Panc1 (cell line): ENCODE measurements at regions not wholly inside any gene's neighbourhood (a gene's known extent, or its start where the extent isn't known, plus 50 kb on each side); places are given as distances from the start of the nearest gene placed in this dataset.

Source experiments
- ATAC-seq: fragments of 200-7000 bp; cut with Tn5 transposase; 2 replicates; pipeline ENCODE4 v1.9.1; 2020; ENCODE audit warnings: mild to moderate bottlenecking, moderate library complexity
- BruUV-seq: library from RNA; stranded (reverse); fragments of 400-500 nt; replicated peaks from 2 replicates; lab custom pipeline; 2021; lab: Mats Ljungman, UMichigan
- CTCF ChIA-PET: fragments of 300-600 bp; sonication (Branson Sonifier 250); formaldehyde crosslinking; loops from one replicate; lab custom pipeline; 2022; ENCODE audit warnings: antibody characterized with exemption; lab: Charles Lee
- POLR2A ChIA-PET: fragments of 300-600 bp; sonication (Branson Sonifier 250); formaldehyde crosslinking; loops from one replicate; lab custom pipeline; 2022; ENCODE audit warnings: antibody characterized with exemption; lab: Charles Lee
- DNase-seq: peaks from one replicate; pipeline ENCODE4 v3.0.0-alpha.2; 2010; ENCODE audit warnings: low read depth, low spot score
- H3K27ac ChIP-seq: 2 replicates; pipeline ENCODE4 v1.5.1; 2011; ENCODE audit warnings: mild to moderate bottlenecking, low read length, inconsistent platforms
- H3K27me3 ChIP-seq: fragments of 200-500 bp; sonication (Bioruptor generic); 2 replicates; pipeline ENCODE4 v1.6.0; 2014; ENCODE audit warnings: low read length, inconsistent platforms; ENCODE audit not compliant: control insufficient read depth, insufficient read depth
- H3K36me3 ChIP-seq: fragments of 200-500 bp; sonication (Bioruptor generic); 2 replicates; pipeline ENCODE4 v1.5.1; 2014; ENCODE audit warnings: inconsistent platforms, mild to moderate bottlenecking, low read length, moderate library complexity; ENCODE audit not compliant: control insufficient read depth, insufficient read depth
- H3K4me1 ChIP-seq: 2 replicates; pipeline ENCODE4 v1.5.1; 2011; ENCODE audit warnings: inconsistent platforms, mild to moderate bottlenecking, low read length, moderate library complexity; ENCODE audit not compliant: control insufficient read depth, insufficient read depth
- H3K4me3 ChIP-seq, 2 experiments: 2 replicates each; pipeline ENCODE4 v1.5.1; 2011 to 2012; ENCODE audit warnings: low read depth in 2 of 2, low read length in 2 of 2, mild to moderate bottlenecking in 2 of 2, inconsistent platforms in 1 of 2, moderate library complexity in 1 of 2
- H3K9me3 ChIP-seq: fragments of 200-500 bp; sonication (Bioruptor generic); 2 replicates; pipeline ENCODE4 v1.5.1; 2014; ENCODE audit warnings: low read depth, mild to moderate bottlenecking, inconsistent platforms, low read length, moderate library complexity; ENCODE audit not compliant: control insufficient read depth, insufficient read depth
- CTCF ChIP-seq: fragments of 450-650 bp; IDR thresholded peaks from 2 replicates; pipeline ENCODE4 v1.5.1; 2017; ENCODE audit warnings: mild to moderate bottlenecking
- POLR2AphosphoS5 ChIP-seq: IDR thresholded peaks from 2 replicates; pipeline ENCODE4 v1.6.1; 2012; ENCODE audit warnings: mild to moderate bottlenecking, low read depth, low read length, moderate library complexity
- REST ChIP-seq, 2 experiments: IDR thresholded peaks; 2 replicates each; pipeline ENCODE4 v1.6.1; 2011 to 2012; ENCODE audit warnings: low read depth in 2 of 2, control low read depth in 1 of 2, low read length in 1 of 2, mild to moderate bottlenecking in 1 of 2, moderate library complexity in 1 of 2; ENCODE audit not compliant: insufficient read depth in 1 of 2
- SIN3A ChIP-seq: IDR thresholded peaks from 2 replicates; pipeline ENCODE4 v1.6.1; 2012; ENCODE audit warnings: low read depth, mild to moderate bottlenecking, low read length, moderate library complexity, borderline replicate concordance; ENCODE audit not compliant: insufficient read depth
- TCF7L2 ChIP-seq: IDR thresholded peaks from 2 replicates; pipeline ENCODE4 v1.6.1; 2011; ENCODE audit warnings: mild to moderate bottlenecking, low read depth, low read length, inconsistent platforms
- in situ Hi-C: cut with HindIII; loops from 2 replicates; pipeline ENCODE4 v1.10.0; 2016; ENCODE audit warnings: low sequenced_read_pairs, low pct_unique_long_range_greater_than_20kb
- intact Hi-C: fragments of 100-400 bp; cut with micrococcal nuclease; formaldehyde crosslinking; loops from one replicate; pipeline ENCODE4 v1.10.0; 2022; ENCODE audit not compliant: unreplicated experiment

GRCh38 chr3:5750874-5751640, 563.5 kb downstream of the EDEM1 start:
- ChIA-PET POLR2A (no interaction called here), CTCF (no interaction called here)
- Histone ChIP-seq H3K4me3 (no peak overlapping the region), H3K4me1 (no peaks in the 10 kb centered on the region), H3K27ac (no peak overlapping the region), H3K36me3 (no peaks in the 10 kb centered on the region), H3K27me3 (no peaks in the 10 kb centered on the region), H3K9me3 (no peaks in the 10 kb centered on the region)
- DNase-seq (no peak), ATAC-seq (no peak)
- no peak for TF ChIP-seq CTCF
- BruUV-seq, result no TSS peak
- intact Hi-C loops (no loop called here), in situ Hi-C loops (no loop called here)

GRCh38 chr3:5754602-5755001, 567.1 kb downstream of the EDEM1 start:
- no peak for DNase-seq
- ChIA-PET POLR2A (no interaction called here), CTCF (no interaction called here)
- TF ChIP-seq CTCF (no peak), REST (IDR thresholded peaks at IDR 0.05; ENCODE audit: insufficient read depth in 1 of 2, low read depth in 2 of 2, low read length in 1 of 2) (no peak), SIN3A (no peak), TCF7L2 (no peak), POLR2AphosphoS5 (no peak)
- Histone ChIP-seq H3K4me3 (no peak overlapping the region), H3K4me1 (no peaks in the 10 kb centered on the region), H3K9me3 (no peaks in the 10 kb centered on the region), H3K27me3 (no peaks in the 10 kb centered on the region), H3K36me3 (no peaks in the 10 kb centered on the region), H3K27ac (no peak overlapping the region)
- in situ Hi-C loops (no loop called here), intact Hi-C loops (no loop called here)
- no TSS peak for BruUV-seq
- ATAC-seq, result no peak
